ENCODE measurements at regions not wholly inside any gene's neighbourhood (a gene's known extent, or its start where the extent isn't known, plus 50 kb on each side); places are given as distances from the start of the nearest gene placed in this dataset.

DNA sequence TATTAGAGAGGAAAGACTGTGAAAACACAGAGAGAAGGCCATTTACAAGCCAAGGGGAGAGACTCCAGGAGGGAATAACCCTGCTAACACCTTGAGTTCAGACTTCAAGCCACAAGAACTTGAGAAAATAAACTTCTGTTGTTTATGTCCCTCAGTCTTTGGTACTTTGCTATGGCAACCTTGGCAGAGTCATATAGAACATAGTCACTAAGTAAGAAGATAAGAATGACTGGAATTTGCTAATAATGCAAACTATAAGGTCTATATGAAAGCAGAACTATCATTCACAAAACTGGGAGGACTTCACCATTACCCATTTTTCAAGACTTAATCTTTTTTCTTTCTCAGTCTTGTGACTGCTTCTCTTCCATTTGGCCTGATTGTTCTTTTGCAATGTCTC lies 767.3 kb upstream of the ADAMTS5 start:
- no peak for DNase-seq

DNA sequence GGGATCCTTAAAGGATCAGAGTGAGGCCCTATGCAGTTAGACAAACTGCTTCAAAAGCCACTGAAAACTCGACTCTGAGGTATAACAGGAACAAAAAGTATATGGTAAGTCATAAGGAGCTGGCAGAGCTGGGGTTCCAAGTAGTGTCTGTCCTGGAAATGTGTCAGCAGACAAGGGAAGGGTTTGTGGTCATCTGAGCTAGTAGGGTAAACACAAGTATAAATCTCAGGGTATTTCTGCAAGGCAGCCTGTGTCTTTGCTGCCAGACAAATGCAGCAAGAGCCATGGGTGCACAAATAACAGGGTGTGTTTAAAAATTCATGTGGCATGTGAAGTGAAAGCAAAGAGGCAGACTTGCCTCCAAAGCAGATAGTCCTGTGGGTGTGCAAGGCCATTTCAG lies 759.0 kb upstream of the ADAMTS5 start:
- no peak for DNase-seq

DNA sequence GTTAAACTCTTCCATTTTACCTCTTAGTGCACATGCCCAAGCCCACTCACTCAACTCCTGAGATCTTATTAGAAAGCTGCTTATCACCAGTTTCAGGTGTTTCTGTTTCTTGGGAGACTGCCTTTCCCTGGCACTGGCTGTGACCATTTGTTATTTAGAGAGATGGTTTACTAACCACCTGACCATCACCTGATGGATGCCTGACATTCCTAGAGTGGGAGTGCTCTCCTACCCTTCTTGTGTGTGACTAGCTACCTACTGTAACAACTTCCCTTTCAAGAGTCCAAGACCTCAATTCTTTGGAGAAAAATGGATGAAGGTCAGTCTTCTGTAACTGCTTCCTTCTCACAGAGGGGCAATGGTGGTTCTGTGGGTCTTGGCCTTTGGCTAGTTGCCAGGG lies 755.2 kb upstream of the ADAMTS5 start:
- DNase-seq = no peak

- DNase-seq = no peak
These were observed 754.8 kb upstream of the ADAMTS5 start for GRCh38 chr21:27721675-27722074.

GRCh38 chr21:27719226-27719625 lies 752.3 kb upstream of the ADAMTS5 start:
- DNase-seq = no peak

DNA sequence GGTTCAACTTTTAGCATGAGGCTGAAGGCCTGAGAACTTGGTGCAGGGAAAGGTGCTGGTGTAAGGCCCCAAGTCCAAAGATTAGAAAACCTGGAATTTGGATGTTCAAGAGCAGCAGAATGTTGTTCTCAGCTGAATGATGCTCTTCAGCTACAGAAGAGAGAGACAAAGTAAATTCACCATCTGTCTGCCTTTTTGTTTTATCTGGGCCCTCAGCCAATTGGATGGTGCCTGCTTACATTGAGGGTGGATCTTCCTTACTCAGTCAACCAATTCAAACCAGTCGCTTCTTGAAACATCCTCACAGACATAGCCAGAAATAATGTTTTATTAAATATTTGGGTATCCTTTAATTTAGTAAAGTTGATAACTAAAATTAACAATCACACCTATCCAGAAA lies 748.2 kb upstream of the ADAMTS5 start:
- peak in 3 of 58 donors; percentile 2 to 4 (median 3) for DNase-seq

DNA sequence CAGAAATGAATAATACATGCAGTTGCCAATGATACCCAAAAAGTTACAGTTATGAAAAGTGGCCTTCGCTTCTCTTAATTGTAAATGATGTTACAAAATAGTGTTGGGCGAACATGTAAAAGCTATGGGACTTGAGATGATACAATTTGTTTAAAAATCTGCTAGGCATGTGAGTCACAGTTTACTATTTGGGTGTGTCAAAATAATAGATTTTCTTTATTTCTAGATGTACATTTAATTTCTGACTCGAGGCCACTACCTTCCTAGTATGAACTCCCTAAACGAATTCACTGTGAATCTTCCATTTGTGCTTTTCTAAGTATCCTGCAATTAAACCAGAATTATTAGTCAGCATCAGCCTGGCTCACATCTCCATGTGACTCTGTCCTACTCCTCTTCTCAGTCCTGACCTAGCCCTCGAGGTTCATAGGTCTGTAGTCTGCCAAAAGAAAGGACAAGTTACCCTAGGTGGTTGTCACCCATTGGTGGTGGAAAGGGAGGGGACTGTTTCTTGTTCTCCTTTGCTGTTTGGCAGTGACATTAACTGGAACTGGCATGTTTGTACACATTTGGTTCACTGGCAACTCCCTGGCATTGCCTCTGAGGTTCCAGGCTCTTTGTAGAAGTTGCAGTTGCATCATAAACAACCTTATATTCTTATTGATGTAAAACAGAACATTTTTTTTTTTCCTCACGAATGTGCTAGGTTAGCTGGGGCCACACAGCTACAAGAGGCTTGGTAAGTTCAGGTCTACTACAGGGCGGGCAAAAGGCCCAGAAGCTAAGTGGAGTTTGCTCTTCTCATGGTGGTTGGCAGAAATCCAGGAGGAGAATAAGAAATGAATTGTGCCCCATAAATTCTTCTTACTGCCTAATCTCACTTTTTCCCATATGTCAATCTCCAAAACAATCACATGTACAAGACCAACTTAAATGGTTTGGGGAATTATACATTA lies 746.5 kb upstream of the ADAMTS5 start:
- DNase-seq = no peak

GRCh38 chr21:27704567-27705166 lies 737.8 kb upstream of the ADAMTS5 start:
- DNase-seq = no peak

DNA sequence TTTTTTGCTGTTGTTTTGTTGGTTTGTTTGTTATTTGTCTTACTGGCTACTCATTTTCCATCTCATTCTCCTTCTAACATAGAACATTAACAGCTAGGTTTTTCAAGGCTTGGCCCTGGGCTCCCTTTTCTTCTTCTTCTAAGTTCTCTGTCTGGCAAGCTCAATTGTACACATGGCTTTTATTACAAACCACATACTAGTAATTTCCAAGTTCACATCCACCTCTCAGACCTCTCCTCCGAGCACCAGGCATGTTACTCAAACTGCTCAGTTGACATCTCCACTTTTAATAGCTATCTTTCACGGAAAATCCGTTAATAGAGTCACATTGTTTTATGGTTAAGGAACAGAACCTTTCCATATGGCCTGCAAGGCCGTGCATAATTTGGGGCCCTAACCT lies 736.9 kb upstream of the ADAMTS5 start:
- DNase-seq = no peak

DNA sequence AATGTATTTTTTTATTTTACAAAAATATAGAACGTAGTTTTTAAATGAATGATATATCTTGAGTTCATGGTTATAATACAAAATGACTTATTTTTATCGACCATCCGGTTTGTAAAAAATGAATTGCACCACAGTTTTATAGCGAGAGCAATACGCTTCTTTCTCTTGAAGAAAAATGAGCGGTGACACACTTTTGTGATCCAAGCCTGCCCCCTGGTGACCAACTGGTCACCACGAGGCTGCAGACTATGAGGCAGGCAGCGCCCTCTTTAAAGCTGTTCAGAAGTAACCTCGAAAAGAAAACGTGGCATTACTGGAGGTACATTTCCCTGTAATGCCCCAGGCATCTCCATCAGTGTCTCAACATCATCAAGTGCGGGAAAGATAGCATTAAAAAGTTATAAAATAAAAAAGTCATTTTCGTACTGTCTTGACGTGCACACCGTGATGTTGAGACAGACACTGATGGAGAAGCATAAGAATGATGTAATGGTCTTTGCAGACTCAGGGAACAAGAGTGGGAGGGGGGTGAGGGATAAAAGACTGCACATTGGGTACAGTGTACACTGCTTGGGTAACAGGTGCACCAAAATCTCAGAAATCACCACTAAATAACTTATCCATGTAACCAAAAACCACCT lies 734.2 kb upstream of the ADAMTS5 start:
- peak in 56 of 58 donors; percentile 6 to 89 (median 67) for DNase-seq

GRCh38 chr21:27695246-27695645 lies 728.4 kb upstream of the ADAMTS5 start:
- DNase-seq = no peak

- DNase-seq = no peak
These were observed 727.8 kb upstream of the ADAMTS5 start for GRCh38 chr21:27694667-27695066.

DNA sequence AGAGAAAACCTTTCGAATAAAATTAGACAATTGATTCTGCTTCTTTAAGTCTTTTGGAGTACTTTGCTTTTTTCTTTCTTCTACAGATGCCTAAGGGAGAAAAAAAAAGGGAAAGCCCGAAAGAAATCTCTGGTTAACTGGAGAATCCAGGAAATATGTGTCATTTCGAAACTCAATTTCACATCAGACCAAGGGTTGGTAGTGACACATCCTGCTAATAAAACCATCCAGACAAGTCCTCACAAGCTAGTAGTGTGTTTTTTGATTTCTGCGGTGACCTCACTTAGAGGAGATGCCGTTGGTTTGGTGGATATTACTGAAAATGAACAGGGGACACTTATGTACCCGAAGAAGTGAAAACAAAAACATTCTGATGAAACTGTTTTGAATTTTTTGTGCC lies 726.5 kb upstream of the ADAMTS5 start:
- DNase-seq = no peak

DNA sequence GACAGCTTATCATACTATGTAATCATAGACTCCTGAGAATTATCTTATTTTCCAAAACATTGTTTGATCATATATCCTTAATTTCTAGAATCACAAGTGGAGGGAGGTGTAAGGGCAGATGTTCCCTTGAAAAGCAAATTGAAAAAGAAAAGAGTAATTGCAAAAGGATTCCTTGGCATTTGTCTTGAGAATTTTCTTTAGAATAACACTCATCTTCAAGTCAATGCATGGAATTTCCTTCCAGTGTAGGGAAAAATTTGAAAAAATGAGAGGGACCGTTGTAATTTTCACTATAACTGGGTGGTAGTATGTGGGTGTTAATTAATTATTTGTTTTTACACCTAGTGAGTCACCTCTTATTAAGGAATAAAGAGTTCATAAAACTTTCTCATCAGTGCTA lies 724.6 kb upstream of the ADAMTS5 start:
- no peak for DNase-seq

DNA sequence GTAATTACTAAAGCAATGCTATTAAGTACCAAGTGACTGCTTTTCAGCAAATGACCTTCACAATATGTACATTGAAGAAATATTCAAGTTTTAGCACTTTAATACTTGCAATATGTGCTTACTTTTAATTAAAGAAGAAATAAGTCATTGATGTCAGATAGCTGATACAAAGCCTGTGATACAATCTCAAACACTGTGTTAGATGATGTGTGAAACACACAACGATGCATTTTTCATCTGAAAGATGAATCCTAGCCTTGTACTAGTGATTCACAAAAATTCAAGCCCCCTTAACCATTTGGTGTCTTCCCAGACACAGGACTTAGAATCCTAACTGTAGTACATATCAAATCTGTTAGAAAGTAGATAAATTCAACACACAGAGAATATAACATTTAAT lies 724.1 kb upstream of the ADAMTS5 start:
- no peak for DNase-seq

DNA sequence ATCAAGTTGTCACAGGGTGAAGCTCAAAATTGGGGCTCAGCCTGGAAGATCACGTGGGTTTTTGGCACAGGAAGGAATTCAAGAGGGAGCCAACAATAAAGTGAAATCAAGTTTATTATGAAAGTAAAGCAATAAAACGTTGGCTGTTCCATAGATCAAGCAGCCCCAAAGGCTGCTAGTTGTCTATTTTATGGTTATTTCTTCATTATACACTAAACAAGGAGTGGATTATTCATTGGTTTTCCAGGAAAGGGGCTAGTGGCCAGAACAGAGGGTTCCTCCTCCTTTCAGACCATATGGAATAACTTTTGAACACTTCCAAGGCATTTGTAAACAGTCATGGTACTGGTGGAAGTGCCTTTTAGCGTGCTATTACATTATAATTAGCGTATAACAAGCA lies 723.5 kb upstream of the ADAMTS5 start:
- DNase-seq = no peak

DNA sequence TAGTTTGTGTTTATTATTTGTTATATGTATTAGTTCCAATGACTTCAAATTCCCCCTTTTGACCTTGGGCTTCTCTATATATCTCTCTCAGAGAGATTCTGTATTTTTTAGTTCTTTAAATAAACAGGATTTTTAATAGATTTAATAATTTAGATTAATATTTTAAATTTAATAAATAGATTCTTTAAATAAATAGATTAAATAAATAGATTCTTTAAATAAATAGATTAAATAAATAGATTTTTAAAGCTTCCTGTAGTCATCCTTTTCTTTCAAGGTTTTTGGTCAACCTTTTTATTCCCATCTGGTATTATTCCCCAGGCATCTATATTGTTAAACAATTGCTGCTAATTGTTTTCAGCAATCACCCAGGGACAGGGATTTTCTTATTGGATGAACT lies 721.9 kb upstream of the ADAMTS5 start:
- DNase-seq = no peak

- no peak for DNase-seq
These were observed 716.4 kb upstream of the ADAMTS5 start for GRCh38 chr21:27683292-27683691.

DNA sequence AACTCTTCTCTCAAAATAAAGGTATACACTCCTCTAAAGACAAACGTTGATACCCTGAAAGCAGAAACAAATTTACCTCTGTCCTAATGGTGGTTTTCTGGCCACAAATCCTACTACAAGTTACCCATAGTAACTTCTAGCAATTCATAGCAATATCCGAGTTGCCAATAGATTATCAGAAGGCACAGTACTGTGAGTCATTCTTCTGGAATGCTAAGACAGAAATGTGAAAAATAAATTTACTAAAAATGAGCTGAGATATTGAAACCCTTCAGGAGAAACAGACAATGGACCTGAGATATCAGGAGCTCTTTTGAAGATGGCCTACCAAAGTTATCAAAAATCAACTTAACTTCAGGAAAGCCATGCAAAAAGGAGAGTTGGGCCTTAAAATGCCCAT lies 715.0 kb upstream of the ADAMTS5 start:
- DNase-seq = no peak

DNA sequence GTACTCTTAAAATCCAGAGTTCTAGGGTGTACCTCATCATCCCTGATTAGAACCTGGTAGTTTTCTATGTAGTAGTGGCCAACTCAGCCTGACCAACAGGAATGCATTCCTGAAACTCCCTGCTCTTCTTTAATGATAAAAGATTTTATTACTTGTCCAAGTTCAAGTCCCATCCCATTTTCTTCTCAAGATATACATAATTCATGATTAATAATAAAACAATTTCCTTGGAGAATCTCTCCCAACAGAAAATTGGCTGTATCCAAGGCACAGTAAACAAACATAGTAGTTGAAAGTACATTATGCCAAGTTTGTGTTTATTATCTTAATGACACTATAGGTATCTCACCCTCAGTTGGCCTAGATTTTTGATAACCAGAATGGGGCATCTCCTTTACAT lies 714.1 kb upstream of the ADAMTS5 start:
- DNase-seq = no peak

DNA sequence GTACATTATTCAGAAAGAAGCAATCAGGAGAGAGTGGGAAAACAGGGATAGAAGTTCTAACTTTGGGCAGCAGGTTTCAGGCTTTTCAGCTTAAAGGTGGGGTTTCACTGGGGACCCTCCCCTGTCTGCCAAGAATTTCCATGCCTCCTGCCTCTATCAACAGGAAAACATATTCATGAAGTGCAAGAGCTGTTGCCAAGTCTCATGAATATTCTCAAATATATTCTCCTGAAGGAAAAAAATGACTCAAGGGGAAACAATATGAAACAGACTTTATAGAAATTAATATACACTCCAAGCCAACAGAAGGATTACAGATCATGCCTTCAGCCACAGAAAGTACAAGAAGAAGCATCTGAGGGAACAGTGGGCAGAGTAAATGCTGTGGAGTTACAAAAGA lies 713.3 kb upstream of the ADAMTS5 start:
- no peak for DNase-seq

DNA sequence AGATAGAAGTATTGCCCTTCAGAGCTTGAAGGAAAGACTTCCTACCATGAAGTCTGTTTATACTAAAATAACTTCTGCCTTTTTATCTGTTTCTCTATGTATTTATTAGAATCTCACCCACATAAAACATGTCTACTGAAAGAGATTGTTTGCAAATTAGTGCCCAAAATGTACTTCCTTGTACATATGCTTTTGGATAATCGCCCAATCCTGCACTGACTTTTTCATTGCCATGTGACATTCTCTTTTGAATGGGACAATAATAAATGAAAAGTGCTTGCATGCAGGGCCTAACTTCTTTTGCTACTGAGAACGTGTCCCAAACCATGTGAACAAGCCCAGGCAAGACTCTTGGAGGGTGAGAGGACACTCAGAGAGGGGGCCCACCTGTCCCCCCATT lies 711.6 kb upstream of the ADAMTS5 start:
- no peak for DNase-seq

DNA sequence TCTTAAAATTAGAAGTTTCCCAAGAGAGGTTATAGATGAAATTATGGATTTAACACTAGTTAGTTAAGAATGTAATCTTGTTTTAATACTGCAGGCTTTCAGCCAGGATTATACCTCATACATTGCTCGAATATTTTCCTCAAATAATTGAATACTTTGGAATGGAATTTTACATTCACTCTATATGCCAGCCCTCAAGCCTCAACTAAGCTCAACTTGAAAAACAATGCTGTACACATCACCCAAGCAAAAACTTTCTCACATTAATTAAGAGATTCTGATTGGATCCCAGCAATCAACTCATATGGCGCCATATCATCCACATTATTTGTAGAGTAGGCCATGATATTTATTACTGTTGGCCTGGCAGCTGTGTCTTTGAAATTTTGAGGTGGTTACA lies 710.7 kb upstream of the ADAMTS5 start:
- DNase-seq = no peak
